SH-SY5Y (cell line): ENCODE measurements at regions not wholly inside any gene's neighbourhood (a gene's known extent, or its start where the extent isn't known, plus 50 kb on each side); places are given as distances from the start of the nearest gene placed in this dataset.

ENCODE experiments used
- GATA2 ChIP-seq: IDR thresholded peaks from 2 replicates; pipeline ENCODE4 v1.6.1; 2011; ENCODE audit warnings: mild to moderate bottlenecking, low read depth, low read length
- GATA3 ChIP-seq: IDR thresholded peaks from 2 replicates; pipeline ENCODE4 v1.6.1; 2011; ENCODE audit warnings: low read depth, mild to moderate bottlenecking, low read length, moderate library complexity

DNA sequence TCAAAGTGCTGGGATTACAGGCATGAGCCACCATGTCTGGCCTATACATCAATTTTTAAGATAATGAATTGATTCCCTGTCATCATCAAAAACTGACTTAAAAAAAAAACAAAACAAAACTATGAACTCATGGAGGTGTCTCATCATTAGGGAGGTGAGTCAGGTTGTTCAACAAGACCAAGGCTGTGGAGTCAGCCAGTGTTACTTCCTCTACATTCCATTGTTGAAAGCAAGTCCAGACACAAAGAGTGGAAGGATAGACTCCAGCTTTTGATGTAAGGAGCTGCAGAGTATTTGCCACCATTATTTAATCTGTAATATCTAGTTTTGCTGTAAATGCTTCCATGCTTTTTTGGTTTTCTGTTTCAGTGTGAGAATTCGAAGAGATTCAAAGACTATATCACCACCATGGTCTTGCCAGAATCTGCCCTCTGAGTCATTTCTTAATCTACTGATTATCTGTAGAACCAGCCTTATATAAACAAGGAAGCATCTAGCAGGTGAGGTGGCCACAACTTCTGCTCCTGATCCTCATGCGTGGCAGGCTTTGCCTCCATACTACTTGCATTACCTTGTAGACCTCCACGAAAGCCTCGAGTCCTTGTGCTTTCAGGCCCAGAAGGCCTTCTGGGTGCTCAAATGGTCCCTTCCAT, 156.1 kb downstream of the FGF1 start:
- TF ChIP-seq GATA3, result no peak
- TF ChIP-seq GATA2, result no peak
